HL-60 (cell line): ENCODE measurements at regions not wholly inside any gene's neighbourhood (a gene's known extent, or its start where the extent isn't known, plus 50 kb on each side); places are given as distances from the start of the nearest gene placed in this dataset.

Source experiments
- DNase-seq, 2 experiments: peaks; one replicate each; pipeline ENCODE4 v3.0.0-alpha.2; 2010 to 2020; ENCODE audit warnings: low read depth in 1 of 2, low spot score in 1 of 2
- H3K27ac ChIP-seq: fragments of 250-450 bp; sonication (Bioruptor Pico); replicated peaks from 2 replicates; pipeline ENCODE4 v1.5.1; 2020; ENCODE audit warnings: mild to moderate bottlenecking, moderate library complexity
- H3K27me3 ChIP-seq: fragments of 250-450 bp; sonication (Bioruptor Pico); 2 replicates; pipeline ENCODE4 v1.5.1; 2021; ENCODE audit warnings: mild to moderate bottlenecking, moderate library complexity; ENCODE audit not compliant: insufficient read depth, poor library complexity, severe bottlenecking
- H3K4me3 ChIP-seq: replicated peaks from 2 replicates; pipeline ENCODE4 v1.5.1; 2011; ENCODE audit warnings: mild to moderate bottlenecking, control low read depth, low read length; ENCODE audit not compliant: insufficient read depth
- GABPA ChIP-seq: IDR thresholded peaks from 2 replicates; pipeline ENCODE4 v1.6.1; 2012; ENCODE audit warnings: low read depth
- POLR2AphosphoS5 ChIP-seq: IDR thresholded peaks from 2 replicates; pipeline ENCODE4 v1.6.1; 2012; ENCODE audit warnings: low read depth
- SPI1 ChIP-seq: IDR thresholded peaks from 2 replicates; pipeline ENCODE4 v1.6.1; 2012; ENCODE audit warnings: low read depth, mild to moderate bottlenecking, borderline replicate concordance
- TF ChIP-seq, protein P1 (sequence below): IDR thresholded peaks from 2 replicates; pipeline ENCODE4 v1.6.1; 2012; ENCODE audit warnings: low read depth; ENCODE audit not compliant: insufficient replicate concordance
- TF ChIP-seq, protein P2 (sequence below): IDR thresholded peaks from one replicate; pipeline ENCODE4 v1.5.1; 2011; ENCODE audit warnings: low read length, control low read depth, inconsistent platforms; ENCODE audit not compliant: insufficient read depth

DNA sequence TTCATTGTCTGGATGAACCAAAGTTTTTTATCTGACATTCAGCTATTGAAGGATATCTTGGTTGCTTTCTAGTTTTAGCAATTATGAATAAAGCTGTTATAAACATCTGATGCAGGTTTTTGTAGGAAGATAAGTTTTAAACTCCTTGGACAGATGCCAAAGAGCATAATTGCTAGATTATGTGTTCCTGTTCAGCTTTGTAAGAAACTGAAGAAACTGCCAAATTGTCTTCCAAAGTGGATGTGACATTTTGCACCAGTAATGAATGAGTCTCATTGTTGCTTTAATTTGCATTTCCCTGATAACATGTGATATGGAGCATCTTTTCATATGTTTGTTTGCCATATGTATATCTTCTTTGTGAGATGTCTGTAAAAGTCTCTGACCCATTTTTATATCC is 239.9 kb upstream of the TTC14 start:
- Histone ChIP-seq H3K27ac (no peak overlapping the region), H3K27me3 (no peaks in the 10 kb centered on the region), H3K4me3 (no peak overlapping the region)
- no peak for DNase-seq
- TF ChIP-seq, protein P1, sequence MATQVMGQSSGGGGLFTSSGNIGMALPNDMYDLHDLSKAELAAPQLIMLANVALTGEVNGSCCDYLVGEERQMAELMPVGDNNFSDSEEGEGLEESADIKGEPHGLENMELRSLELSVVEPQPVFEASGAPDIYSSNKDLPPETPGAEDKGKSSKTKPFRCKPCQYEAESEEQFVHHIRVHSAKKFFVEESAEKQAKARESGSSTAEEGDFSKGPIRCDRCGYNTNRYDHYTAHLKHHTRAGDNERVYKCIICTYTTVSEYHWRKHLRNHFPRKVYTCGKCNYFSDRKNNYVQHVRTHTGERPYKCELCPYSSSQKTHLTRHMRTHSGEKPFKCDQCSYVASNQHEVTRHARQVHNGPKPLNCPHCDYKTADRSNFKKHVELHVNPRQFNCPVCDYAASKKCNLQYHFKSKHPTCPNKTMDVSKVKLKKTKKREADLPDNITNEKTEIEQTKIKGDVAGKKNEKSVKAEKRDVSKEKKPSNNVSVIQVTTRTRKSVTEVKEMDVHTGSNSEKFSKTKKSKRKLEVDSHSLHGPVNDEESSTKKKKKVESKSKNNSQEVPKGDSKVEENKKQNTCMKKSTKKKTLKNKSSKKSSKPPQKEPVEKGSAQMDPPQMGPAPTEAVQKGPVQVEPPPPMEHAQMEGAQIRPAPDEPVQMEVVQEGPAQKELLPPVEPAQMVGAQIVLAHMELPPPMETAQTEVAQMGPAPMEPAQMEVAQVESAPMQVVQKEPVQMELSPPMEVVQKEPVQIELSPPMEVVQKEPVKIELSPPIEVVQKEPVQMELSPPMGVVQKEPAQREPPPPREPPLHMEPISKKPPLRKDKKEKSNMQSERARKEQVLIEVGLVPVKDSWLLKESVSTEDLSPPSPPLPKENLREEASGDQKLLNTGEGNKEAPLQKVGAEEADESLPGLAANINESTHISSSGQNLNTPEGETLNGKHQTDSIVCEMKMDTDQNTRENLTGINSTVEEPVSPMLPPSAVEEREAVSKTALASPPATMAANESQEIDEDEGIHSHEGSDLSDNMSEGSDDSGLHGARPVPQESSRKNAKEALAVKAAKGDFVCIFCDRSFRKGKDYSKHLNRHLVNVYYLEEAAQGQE: no peak
- TF ChIP-seq GABPA (no peak), POLR2AphosphoS5 (no peak)
- TF ChIP-seq, protein P2, sequence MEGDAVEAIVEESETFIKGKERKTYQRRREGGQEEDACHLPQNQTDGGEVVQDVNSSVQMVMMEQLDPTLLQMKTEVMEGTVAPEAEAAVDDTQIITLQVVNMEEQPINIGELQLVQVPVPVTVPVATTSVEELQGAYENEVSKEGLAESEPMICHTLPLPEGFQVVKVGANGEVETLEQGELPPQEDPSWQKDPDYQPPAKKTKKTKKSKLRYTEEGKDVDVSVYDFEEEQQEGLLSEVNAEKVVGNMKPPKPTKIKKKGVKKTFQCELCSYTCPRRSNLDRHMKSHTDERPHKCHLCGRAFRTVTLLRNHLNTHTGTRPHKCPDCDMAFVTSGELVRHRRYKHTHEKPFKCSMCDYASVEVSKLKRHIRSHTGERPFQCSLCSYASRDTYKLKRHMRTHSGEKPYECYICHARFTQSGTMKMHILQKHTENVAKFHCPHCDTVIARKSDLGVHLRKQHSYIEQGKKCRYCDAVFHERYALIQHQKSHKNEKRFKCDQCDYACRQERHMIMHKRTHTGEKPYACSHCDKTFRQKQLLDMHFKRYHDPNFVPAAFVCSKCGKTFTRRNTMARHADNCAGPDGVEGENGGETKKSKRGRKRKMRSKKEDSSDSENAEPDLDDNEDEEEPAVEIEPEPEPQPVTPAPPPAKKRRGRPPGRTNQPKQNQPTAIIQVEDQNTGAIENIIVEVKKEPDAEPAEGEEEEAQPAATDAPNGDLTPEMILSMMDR: no peak

DNA sequence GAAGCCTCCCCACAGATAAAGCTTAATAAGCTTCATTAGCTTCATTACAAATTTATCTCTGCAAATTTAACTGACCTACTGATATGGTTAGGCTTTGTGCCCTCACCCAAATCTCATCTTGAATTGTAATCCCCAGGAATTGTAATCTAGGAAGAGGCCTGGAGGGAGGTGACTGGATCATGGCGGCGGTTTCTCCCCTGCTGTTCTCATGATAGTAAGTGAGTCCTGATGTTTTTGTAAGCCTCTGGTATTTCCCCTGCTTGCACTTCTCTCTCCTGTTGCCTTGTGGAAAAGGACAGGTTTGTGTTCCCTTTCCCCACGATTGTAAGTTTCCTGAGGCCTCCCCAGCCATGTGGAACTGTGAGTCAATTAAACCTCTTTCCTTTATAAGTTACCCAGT is 226.1 kb upstream of the TTC14 start:
- DNase-seq: peak in 1 of 2 experiments; percentile 11
- Histone ChIP-seq H3K27me3 (no peaks in the 10 kb centered on the region), H3K4me3 (no peak overlapping the region), H3K27ac (no peak overlapping the region)
- TF ChIP-seq, protein P1: no peak
- TF ChIP-seq, protein P2: no peak
- no peak for TF ChIP-seq SPI1
- TF ChIP-seq POLR2AphosphoS5: no peak
- TF ChIP-seq GABPA: no peak

DNA sequence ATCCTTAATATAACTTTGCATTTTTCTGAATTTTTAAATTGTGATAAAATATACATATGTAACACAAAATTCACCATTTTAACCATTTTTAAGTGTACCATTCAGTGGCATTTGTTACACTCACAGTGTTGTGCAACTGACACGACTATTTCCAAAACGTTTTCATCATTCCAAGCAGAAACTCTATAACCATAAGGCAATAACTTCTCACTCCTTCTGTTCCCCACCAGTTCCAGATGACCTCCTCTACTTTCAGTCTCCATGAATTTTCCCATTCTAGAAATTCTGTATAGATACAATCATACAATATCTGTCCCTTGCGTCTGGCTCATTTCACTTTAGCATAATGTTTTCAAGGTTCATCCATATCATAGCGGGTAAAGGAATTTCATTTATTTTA is 223.5 kb upstream of the TTC14 start:
- H3K27me3 ChIP-seq: no peaks in the 10 kb centered on the region
- H3K4me3 ChIP-seq: no peak overlapping the region
- no peak overlapping the region for H3K27ac ChIP-seq
- no peak for DNase-seq
- TF ChIP-seq GABPA (no peak), SPI1 (no peak), POLR2AphosphoS5 (no peak)
- TF ChIP-seq, protein P2: no peak
- TF ChIP-seq, protein P1: no peak
